Trophoblast cell (in vitro differentiated cells and primary cell): ENCODE measurements at regions not wholly inside any gene's neighbourhood (a gene's known extent, or its start where the extent isn't known, plus 50 kb on each side); places are given as distances from the start of the nearest gene placed in this dataset.

ENCODE experiments used
- DNase-seq, 2 donors: peaks; one replicate each; pipeline ENCODE4 v3.0.0-alpha.2; 2016
- H2AFZ ChIP-seq: 2 replicates; pipeline ENCODE4 v1.6.1; 2013; ENCODE audit warnings: low read length, moderate library complexity, mild to moderate bottlenecking; ENCODE audit not compliant: insufficient read depth, poor library complexity
- H2AK5ac ChIP-seq: 2 replicates; pipeline ENCODE4 v1.6.1; 2013; ENCODE audit warnings: mild to moderate bottlenecking, low read length
- H2BK120ac ChIP-seq: 2 replicates; pipeline ENCODE4 v1.6.1; 2013; ENCODE audit warnings: low read length, mild to moderate bottlenecking, moderate library complexity; ENCODE audit not compliant: insufficient read depth, poor library complexity
- H2BK12ac ChIP-seq: 2 replicates; pipeline ENCODE4 v1.6.1; 2013; ENCODE audit warnings: mild to moderate bottlenecking, low read length, moderate library complexity
- H2BK5ac ChIP-seq: 2 replicates; pipeline ENCODE4 v1.6.1; 2013; ENCODE audit warnings: low read length, low read depth, moderate library complexity, mild to moderate bottlenecking; ENCODE audit not compliant: poor library complexity
- H3K14ac ChIP-seq: 2 replicates; pipeline ENCODE4 v1.6.1; 2013; ENCODE audit warnings: mild to moderate bottlenecking, low read length
- H3K18ac ChIP-seq: 2 replicates; pipeline ENCODE4 v1.6.1; 2013; ENCODE audit warnings: mild to moderate bottlenecking, low read length
- H3K23ac ChIP-seq: 2 replicates; pipeline ENCODE4 v1.6.1; 2013; ENCODE audit warnings: low read length
- H3K27ac ChIP-seq: 2 replicates; pipeline ENCODE4 v1.5.1; 2013; ENCODE audit warnings: low read depth, mild to moderate bottlenecking, inconsistent platforms, low read length, moderate library complexity
- H3K27me3 ChIP-seq: 2 replicates; pipeline ENCODE4 v1.6.1; 2013; ENCODE audit warnings: inconsistent platforms, mild to moderate bottlenecking, low read length, moderate library complexity; ENCODE audit not compliant: insufficient read depth
- H3K36me3 ChIP-seq, 2 experiments: 1 replicate in 1 of 2; 2 replicates in 1 of 2; pipeline ENCODE4 v1.6.1; 2013; ENCODE audit warnings: low read length in 2 of 2, mild to moderate bottlenecking in 2 of 2, moderate library complexity in 1 of 2; ENCODE audit not compliant: insufficient read depth in 2 of 2, control insufficient read depth in 1 of 2
- H3K4ac ChIP-seq: 2 replicates; pipeline ENCODE4 v1.6.1; 2013; ENCODE audit warnings: low read depth, mild to moderate bottlenecking, low read length, moderate library complexity
- H3K4me1 ChIP-seq, 2 experiments: 1 replicate in 1 of 2; 2 replicates in 1 of 2; pipeline ENCODE4 v1.6.1; 2013; ENCODE audit warnings: low read length in 2 of 2, mild to moderate bottlenecking in 2 of 2, moderate library complexity in 1 of 2; ENCODE audit not compliant: insufficient read depth in 2 of 2, control insufficient read depth in 1 of 2
- H3K4me2 ChIP-seq: 2 replicates; pipeline ENCODE4 v1.6.1; 2013; ENCODE audit warnings: inconsistent platforms, mild to moderate bottlenecking, low read length, moderate library complexity
- H3K4me3 ChIP-seq: 2 replicates; pipeline ENCODE4 v1.5.1; 2013; ENCODE audit warnings: mild to moderate bottlenecking, low read depth, low read length, inconsistent platforms
- H3K79me1 ChIP-seq: one replicate; pipeline ENCODE4 v1.6.1; 2013; ENCODE audit warnings: low read length
- H3K79me2 ChIP-seq: 2 replicates; pipeline ENCODE4 v1.6.1; 2013; ENCODE audit warnings: low read length, mild to moderate bottlenecking; ENCODE audit not compliant: control insufficient read depth, insufficient read depth, poor library complexity
- H3K9ac ChIP-seq: 2 replicates; pipeline ENCODE4 v1.6.1; 2013; ENCODE audit warnings: mild to moderate bottlenecking, low read length
- H3K9me3 ChIP-seq: 2 replicates; pipeline ENCODE4 v1.6.1; 2013; ENCODE audit warnings: low read depth, mild to moderate bottlenecking, control low read depth, inconsistent platforms, low read length; ENCODE audit not compliant: insufficient read depth
- H4K12ac ChIP-seq: 2 replicates; pipeline ENCODE4 v1.6.1; 2013; ENCODE audit warnings: low read depth, mild to moderate bottlenecking, low read length, moderate library complexity
- H4K8ac ChIP-seq: 2 replicates; pipeline ENCODE4 v1.6.1; 2013; ENCODE audit warnings: low read depth, mild to moderate bottlenecking, low read length, moderate library complexity
- H4K91ac ChIP-seq: one replicate; pipeline ENCODE4 v1.6.1; 2013; ENCODE audit warnings: low read depth, mild to moderate bottlenecking, low read length, moderate library complexity
- WGBS: extraction: QIAGEN DNeasy Blood & Tissue Kit; methylation state at CpG from one replicate; pipeline ENCODE4 v1.1.7; 2013; ENCODE audit warnings: missing lambda C conversion rate; ENCODE audit not compliant: insufficient read length, insufficient coverage; ENCODE audit errors: extremely low coverage; 5-methylcytosine and 5-hydroxymethylcytosine counted together

- Histone ChIP-seq H3K18ac (no peak overlapping the region), H3K4ac (no peak overlapping the region), H3K36me3 (no peaks in the 10 kb centered on the region), H3K4me2 (no peak overlapping the region), H3K14ac (no peak overlapping the region), H4K12ac (no peak overlapping the region), H3K79me1 (no peaks in the 10 kb centered on the region), H3K23ac (no peak overlapping the region), H3K27ac (no peak overlapping the region), H2AK5ac (no peak overlapping the region), H3K79me2 (no peaks in the 10 kb centered on the region), H2BK12ac (no peak overlapping the region), H3K9ac (no peak overlapping the region), H4K8ac (no peak overlapping the region), H3K4me3 (no peak overlapping the region), H3K27me3 (no peaks in the 10 kb centered on the region), H2BK5ac (no peak overlapping the region), H2BK120ac (no peak overlapping the region), H2AFZ (no peak overlapping the region), H4K91ac (no peak overlapping the region), H3K4me1 (no peaks in the 10 kb centered on the region), H3K9me3 (no peaks in the 10 kb centered on the region)
- DNase-seq = no peak
- WGBS = no CpG with 5 or more reads among the region's 7 CpGs
Measured at GRCh38 chr20:20875716-20876115, 163.3 kb upstream of the RALGAPA2 start.

GRCh38 chr20:20872428-20872827 lies 160.0 kb upstream of the RALGAPA2 start:
- H4K12ac ChIP-seq = no peak overlapping the region
- no peaks in the 10 kb centered on the region for H3K36me3 ChIP-seq
- no peaks in the 10 kb centered on the region for H3K27me3 ChIP-seq
- H3K4me3 ChIP-seq = no peak overlapping the region
- H3K79me1 ChIP-seq = no peaks in the 10 kb centered on the region
- no peak overlapping the region for H4K91ac ChIP-seq
- no peak overlapping the region for H2BK120ac ChIP-seq
- no peak for DNase-seq
- H3K9ac ChIP-seq = no peak overlapping the region
- H3K14ac ChIP-seq = no peak overlapping the region
- no peaks in the 10 kb centered on the region for H3K79me2 ChIP-seq
- no CpG with 5 or more reads among the region's 9 CpGs for WGBS
- H4K8ac ChIP-seq = no peak overlapping the region
- no peak overlapping the region for H3K4me2 ChIP-seq
- no peaks in the 10 kb centered on the region for H3K9me3 ChIP-seq
- H3K27ac ChIP-seq = no peak overlapping the region
- no peak overlapping the region for H2AK5ac ChIP-seq
- no peak overlapping the region for H3K23ac ChIP-seq
- H3K4me1 ChIP-seq = no peaks in the 10 kb centered on the region
- no peak overlapping the region for H2BK5ac ChIP-seq
- no peak overlapping the region for H2BK12ac ChIP-seq
- no peak overlapping the region for H2AFZ ChIP-seq
- H3K4ac ChIP-seq = no peak overlapping the region
- H3K18ac ChIP-seq = no peak overlapping the region

- WGBS = no CpG with 5 or more reads among the region's 5 CpGs
- H3K4ac ChIP-seq = no peak overlapping the region
- no peak overlapping the region for H4K8ac ChIP-seq
- H3K79me2 ChIP-seq = no peaks in the 10 kb centered on the region
- DNase-seq = no peak
- H3K36me3 ChIP-seq = no peaks in the 10 kb centered on the region
- no peak overlapping the region for H4K12ac ChIP-seq
- no peaks in the 10 kb centered on the region for H3K79me1 ChIP-seq
- no peak overlapping the region for H3K23ac ChIP-seq
- H3K4me3 ChIP-seq = no peak overlapping the region
- no peak overlapping the region for H2BK5ac ChIP-seq
- no peak overlapping the region for H2BK120ac ChIP-seq
- H2BK12ac ChIP-seq = no peak overlapping the region
- H3K9ac ChIP-seq = no peak overlapping the region
- no peaks in the 10 kb centered on the region for H3K4me1 ChIP-seq
- H4K91ac ChIP-seq = no peak overlapping the region
- no peak overlapping the region for H3K27ac ChIP-seq
- no peaks in the 10 kb centered on the region for H3K27me3 ChIP-seq
- H3K9me3 ChIP-seq = no peaks in the 10 kb centered on the region
- H2AK5ac ChIP-seq = no peak overlapping the region
- H3K14ac ChIP-seq = no peak overlapping the region
- H3K18ac ChIP-seq = no peak overlapping the region
- H3K4me2 ChIP-seq = no peak overlapping the region
- no peak overlapping the region for H2AFZ ChIP-seq
Measured at GRCh38 chr20:20869161-20869775, 156.8 kb upstream of the RALGAPA2 start.

GRCh38 chr20:20864351-20865096 lies 152.1 kb upstream of the RALGAPA2 start:
- no peak overlapping the region for H4K91ac ChIP-seq
- no peak overlapping the region for H2BK12ac ChIP-seq
- no peak overlapping the region for H3K4me2 ChIP-seq
- H3K14ac ChIP-seq = no peak overlapping the region
- no peaks in the 10 kb centered on the region for H3K79me1 ChIP-seq
- H3K4ac ChIP-seq = no peak overlapping the region
- H3K36me3 ChIP-seq = no peaks in the 10 kb centered on the region
- H2AFZ ChIP-seq = no peak overlapping the region
- H2BK120ac ChIP-seq = no peak overlapping the region
- no peak overlapping the region for H3K18ac ChIP-seq
- H2BK5ac ChIP-seq = no peak overlapping the region
- no peaks in the 10 kb centered on the region for H3K27me3 ChIP-seq
- no peak overlapping the region for H3K9ac ChIP-seq
- no peak overlapping the region for H3K23ac ChIP-seq
- no CpG with 5 or more reads among the region's 3 CpGs for WGBS
- no peak overlapping the region for H3K27ac ChIP-seq
- no peaks in the 10 kb centered on the region for H3K4me1 ChIP-seq
- H3K9me3 ChIP-seq = no peaks in the 10 kb centered on the region
- no peak overlapping the region for H2AK5ac ChIP-seq
- H4K8ac ChIP-seq = no peak overlapping the region
- H3K4me3 ChIP-seq = no peak overlapping the region
- H3K79me2 ChIP-seq = no peaks in the 10 kb centered on the region
- peak in 1 of 2 donors; percentile 48 for DNase-seq
- H4K12ac ChIP-seq = no peak overlapping the region
